ENCODE measurements at regions not wholly inside any gene's neighbourhood (a gene's known extent, or its start where the extent isn't known, plus 50 kb on each side); places are given as distances from the start of the nearest gene placed in this dataset.

GRCh38 chr16:76932541-76933211 lies 258.3 kb upstream of the MON1B start:
- TF ChIP-seq GATA2 (IDR thresholded peaks at IDR 0.05; ENCODE audit: low read depth, low read length) (no peak), GATA3 (IDR thresholded peaks at IDR 0.05; ENCODE audit: low read depth, low read length) (no peak)
